H9 (cell line): ENCODE measurements at regions not wholly inside any gene's neighbourhood (a gene's known extent, or its start where the extent isn't known, plus 50 kb on each side); places are given as distances from the start of the nearest gene placed in this dataset.

Source experiments
- DNase-seq: peaks from one replicate; pipeline ENCODE4 v3.0.0-alpha.2; 2017
- H2AFZ ChIP-seq: one replicate; pipeline ENCODE4 v1.6.1; 2013; ENCODE audit warnings: mild to moderate bottlenecking, low read length, control low read depth, moderate library complexity
- H2AK5ac ChIP-seq: 2 replicates; pipeline ENCODE4 v1.6.1; 2013; ENCODE audit warnings: low read length, control low read depth, mixed read lengths; ENCODE audit not compliant: insufficient read length
- H2BK120ac ChIP-seq: one replicate; pipeline ENCODE4 v1.6.1; 2013; ENCODE audit warnings: low read depth, mild to moderate bottlenecking, low read length, control low read depth, inconsistent platforms; ENCODE audit not compliant: poor library complexity, severe bottlenecking
- H2BK12ac ChIP-seq: 2 replicates; pipeline ENCODE4 v1.6.1; 2013; ENCODE audit warnings: low read length, control low read depth, mixed read lengths, low read depth; ENCODE audit not compliant: insufficient read length
- H2BK15ac ChIP-seq: 2 replicates; pipeline ENCODE4 v1.6.1; 2013; ENCODE audit warnings: low read depth, low read length, control low read depth
- H2BK20ac ChIP-seq: one replicate; pipeline ENCODE4 v1.6.1; 2013; ENCODE audit warnings: low read depth, mild to moderate bottlenecking, low read length, control low read depth, inconsistent platforms; ENCODE audit not compliant: poor library complexity, severe bottlenecking
- H2BK5ac ChIP-seq: 2 replicates; pipeline ENCODE4 v1.6.1; 2013; ENCODE audit warnings: low read length, control low read depth, mixed read lengths; ENCODE audit not compliant: insufficient read length
- H3K14ac ChIP-seq: 2 replicates; pipeline ENCODE4 v1.6.1; 2013; ENCODE audit warnings: low read length, control low read depth; ENCODE audit not compliant: insufficient read depth
- H3K18ac ChIP-seq: 2 replicates; pipeline ENCODE4 v1.6.1; 2013; ENCODE audit warnings: low read depth, mild to moderate bottlenecking, mixed read lengths, low read length, control low read depth; ENCODE audit not compliant: insufficient read length
- H3K23ac ChIP-seq: 2 replicates; pipeline ENCODE4 v1.6.1; 2013; ENCODE audit warnings: low read length, control low read depth, mixed read lengths, low read depth; ENCODE audit not compliant: insufficient read length
- H3K23me2 ChIP-seq: 2 replicates; pipeline ENCODE4 v1.6.1; 2013; ENCODE audit warnings: low read depth, mild to moderate bottlenecking, mixed read lengths, low read length, control low read depth; ENCODE audit not compliant: insufficient read length, poor library complexity, severe bottlenecking
- H3K27ac ChIP-seq: 2 replicates; pipeline ENCODE4 v1.5.1; 2013; ENCODE audit warnings: low read length, control low read depth, mixed read lengths, low read depth; ENCODE audit not compliant: insufficient read length
- H3K27me3 ChIP-seq: 2 replicates; pipeline ENCODE4 v1.6.1; 2013; ENCODE audit warnings: low read length, control low read depth, inconsistent platforms; ENCODE audit not compliant: insufficient read depth
- H3K4ac ChIP-seq: 2 replicates; pipeline ENCODE4 v1.6.1; 2013; ENCODE audit warnings: low read depth, mild to moderate bottlenecking, control low read depth, inconsistent platforms, low read length, moderate library complexity
- H3K4me1 ChIP-seq: 2 replicates; pipeline ENCODE4 v1.6.1; 2013; ENCODE audit warnings: low read length, control low read depth, inconsistent platforms; ENCODE audit not compliant: insufficient read depth
- H3K4me2 ChIP-seq: 2 replicates; pipeline ENCODE4 v1.6.1; 2013; ENCODE audit warnings: low read length, control low read depth, mixed read lengths; ENCODE audit not compliant: insufficient read length, insufficient read depth
- H3K56ac ChIP-seq: 2 replicates; pipeline ENCODE4 v1.6.1; 2013; ENCODE audit warnings: low read depth, mild to moderate bottlenecking, mixed read lengths, low read length, control low read depth; ENCODE audit not compliant: insufficient read length
- H3K79me1 ChIP-seq: 2 replicates; pipeline ENCODE4 v1.6.1; 2013; ENCODE audit warnings: low read depth, mild to moderate bottlenecking, moderate library complexity, low read length, control low read depth, inconsistent platforms; ENCODE audit not compliant: insufficient read depth, poor library complexity, severe bottlenecking
- H3K79me2 ChIP-seq: 2 replicates; pipeline ENCODE4 v1.6.1; 2013; ENCODE audit warnings: low read length, control low read depth, inconsistent platforms; ENCODE audit not compliant: insufficient read depth
- H3K9ac ChIP-seq: 2 replicates; pipeline ENCODE4 v1.6.1; 2013; ENCODE audit warnings: low read length, control low read depth, mixed read lengths; ENCODE audit not compliant: insufficient read length; ENCODE audit errors: extremely low read depth
- H3K9me3 ChIP-seq: one replicate; pipeline ENCODE4 v1.6.1; 2013; ENCODE audit warnings: low read depth, low read length, inconsistent platforms; ENCODE audit not compliant: control insufficient read depth
- H3T11ph ChIP-seq: one replicate; pipeline ENCODE4 v1.6.1; 2013; ENCODE audit warnings: mild to moderate bottlenecking, low read length, control low read depth, inconsistent platforms
- H4K20me1 ChIP-seq: one replicate; pipeline ENCODE4 v1.6.1; 2013; ENCODE audit not compliant: control insufficient read depth, insufficient read length, insufficient read depth
- H4K5ac ChIP-seq: 2 replicates; pipeline ENCODE4 v1.6.1; 2013; ENCODE audit warnings: low read depth, mild to moderate bottlenecking, mixed read lengths, low read length, control low read depth; ENCODE audit not compliant: insufficient read length
- H4K8ac ChIP-seq: replicated peaks from 2 replicates; pipeline ENCODE4 v1.6.1; 2013; ENCODE audit warnings: low read length, control low read depth, mixed read lengths, low read depth; ENCODE audit not compliant: insufficient read length
- H4K91ac ChIP-seq: 2 replicates; pipeline ENCODE4 v1.6.1; 2013; ENCODE audit warnings: low read depth, mild to moderate bottlenecking, moderate library complexity, mixed read lengths, low read length, control low read depth; ENCODE audit not compliant: insufficient read length
- H3K27ac Mint-ChIP-seq, 3 experiments: 2 replicates in 2 of 3; 3 replicates in 1 of 3; pipeline ENCODE4 v1.8.0; 2020 to 2021; ENCODE audit warnings: mixed read lengths in 3 of 3, mild to moderate bottlenecking in 1 of 3, moderate library complexity in 1 of 3
- H3K27me3 Mint-ChIP-seq: 2 replicates; pipeline ENCODE4 v1.8.0; 2021; ENCODE audit warnings: low read depth, mild to moderate bottlenecking, moderate library complexity, mixed read lengths
- H3K36me3 Mint-ChIP-seq, 3 experiments: 2 replicates in 2 of 3; 3 replicates in 1 of 3; pipeline ENCODE4 v1.8.0; 2020 to 2021; ENCODE audit warnings: low read depth in 3 of 3, mixed read lengths in 3 of 3; ENCODE audit not compliant: insufficient read depth in 1 of 3
- H3K4me1 Mint-ChIP-seq, 2 experiments: 2 replicates each; pipeline ENCODE4 v1.8.0; 2020; ENCODE audit warnings: mixed read lengths in 2 of 2
- H3K4me3 Mint-ChIP-seq, 2 experiments: 2 replicates in 1 of 2; 3 replicates in 1 of 2; pipeline ENCODE4 v1.8.0; 2020 to 2021; ENCODE audit warnings: mild to moderate bottlenecking in 2 of 2, mixed read lengths in 2 of 2, moderate library complexity in 1 of 2
- H3K9me3 Mint-ChIP-seq, 2 experiments: 2 replicates in 1 of 2; 3 replicates in 1 of 2; pipeline ENCODE4 v1.8.0; 2020; ENCODE audit warnings: mild to moderate bottlenecking in 2 of 2, mixed read lengths in 2 of 2, moderate library complexity in 1 of 2
- WGBS: extraction: QIAGEN DNeasy Blood & Tissue Kit; methylation state at CpG from one replicate; pipeline ENCODE4 v1.1.7; 2013; ENCODE audit warnings: missing lambda C conversion rate, low lambda C conversion rate, mixed read lengths; ENCODE audit not compliant: insufficient read length; ENCODE audit errors: extremely low coverage; 5-methylcytosine and 5-hydroxymethylcytosine counted together
- TF ChIP-seq, protein P1 (sequence below): fragments of 200-600 bp; sonication (generic); conservative IDR thresholded peaks from 3 replicates; pipeline ENCODE4 v1.8.0; 2021; ENCODE audit warnings: antibody characterized with exemption, mild to moderate bottlenecking

DNA sequence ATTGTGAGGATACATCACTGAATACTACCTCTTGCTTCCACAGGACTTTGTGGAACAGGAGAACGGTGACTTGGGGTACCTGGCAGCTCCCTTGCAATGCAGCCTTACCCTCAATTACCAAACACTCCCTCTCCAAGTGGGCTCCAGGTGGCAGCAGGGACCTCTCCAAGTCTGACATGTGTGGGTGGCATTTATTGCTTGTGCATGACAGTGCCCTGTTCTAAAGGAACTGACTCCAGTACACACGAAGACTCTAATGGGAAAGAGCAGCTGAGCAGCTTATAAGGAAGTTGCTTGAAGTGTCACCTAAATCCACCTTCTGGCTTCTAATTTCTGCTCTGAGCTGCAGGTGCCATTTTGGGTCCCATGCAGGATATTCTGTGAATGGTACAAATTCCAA, 174.1 kb upstream of the SLCO3A1 start:
- peaks cover 4% of the 10 kb centered on the region; the same call in 1 of the 2 replicates for H3K4me1 ChIP-seq
- H4K91ac ChIP-seq = no peak overlapping the region
- H2BK20ac ChIP-seq = no peak overlapping the region
- WGBS = no CpG with 5 or more reads among the region's 2 CpGs
- H2AK5ac ChIP-seq = no peak overlapping the region
- no peak for DNase-seq
- no peaks in the 10 kb centered on the region for H4K20me1 ChIP-seq
- no peak overlapping the region for H3K56ac ChIP-seq
- Mint-ChIP-seq H3K4me3 (no peak overlapping the region), H3K4me1 (peaks cover 9 to 10% of the 10 kb centered on the region in 2 experiments), H3K27ac (no peak overlapping the region), H3K9me3 (peaks cover 6% of the 10 kb centered on the region in 2 experiments; a peak in 4 of 5 replicates), H3K36me3 (peaks cover 0 to 7% (median 6%) of the 10 kb centered on the region in 3 experiments; a peak in 3 of 7 replicates), H3K27me3 (no peaks in the 10 kb centered on the region; the same call in 1 of the 2 replicates)
- H3K79me1 ChIP-seq = no peaks in the 10 kb centered on the region
- H3K18ac ChIP-seq = no peak overlapping the region
- no peak overlapping the region for H4K8ac ChIP-seq
- H3K27ac ChIP-seq = no peak overlapping the region
- H3K79me2 ChIP-seq = no peaks in the 10 kb centered on the region
- no peak overlapping the region for H3K23ac ChIP-seq
- H3T11ph ChIP-seq = no peak overlapping the region
- no peaks in the 10 kb centered on the region for H3K27me3 ChIP-seq
- no peak overlapping the region for H2BK5ac ChIP-seq
- H2BK12ac ChIP-seq = no peak overlapping the region
- no peak overlapping the region for H3K4ac ChIP-seq
- no peak overlapping the region for H2BK15ac ChIP-seq
- no peaks in the 10 kb centered on the region for H3K23me2 ChIP-seq
- H2AFZ ChIP-seq = no peak overlapping the region
- no peak overlapping the region for H3K14ac ChIP-seq
- no peaks in the 10 kb centered on the region for H3K9me3 ChIP-seq
- TF ChIP-seq, protein P1, sequence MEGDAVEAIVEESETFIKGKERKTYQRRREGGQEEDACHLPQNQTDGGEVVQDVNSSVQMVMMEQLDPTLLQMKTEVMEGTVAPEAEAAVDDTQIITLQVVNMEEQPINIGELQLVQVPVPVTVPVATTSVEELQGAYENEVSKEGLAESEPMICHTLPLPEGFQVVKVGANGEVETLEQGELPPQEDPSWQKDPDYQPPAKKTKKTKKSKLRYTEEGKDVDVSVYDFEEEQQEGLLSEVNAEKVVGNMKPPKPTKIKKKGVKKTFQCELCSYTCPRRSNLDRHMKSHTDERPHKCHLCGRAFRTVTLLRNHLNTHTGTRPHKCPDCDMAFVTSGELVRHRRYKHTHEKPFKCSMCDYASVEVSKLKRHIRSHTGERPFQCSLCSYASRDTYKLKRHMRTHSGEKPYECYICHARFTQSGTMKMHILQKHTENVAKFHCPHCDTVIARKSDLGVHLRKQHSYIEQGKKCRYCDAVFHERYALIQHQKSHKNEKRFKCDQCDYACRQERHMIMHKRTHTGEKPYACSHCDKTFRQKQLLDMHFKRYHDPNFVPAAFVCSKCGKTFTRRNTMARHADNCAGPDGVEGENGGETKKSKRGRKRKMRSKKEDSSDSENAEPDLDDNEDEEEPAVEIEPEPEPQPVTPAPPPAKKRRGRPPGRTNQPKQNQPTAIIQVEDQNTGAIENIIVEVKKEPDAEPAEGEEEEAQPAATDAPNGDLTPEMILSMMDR = no peak
- no peak overlapping the region for H3K4me2 ChIP-seq
- no peak overlapping the region for H3K9ac ChIP-seq
- no peak overlapping the region for H2BK120ac ChIP-seq
- H4K5ac ChIP-seq = no peak overlapping the region
